HCT116 (cell line): ENCODE measurements at regions not wholly inside any gene's neighbourhood (a gene's known extent, or its start where the extent isn't known, plus 50 kb on each side); places are given as distances from the start of the nearest gene placed in this dataset.

Source experiments
- ATAC-seq: fragments of 200-7000 bp; cut with Tn5 transposase; 2 replicates; pipeline ENCODE4 v1.9.1; 2020; ENCODE audit warnings: mild to moderate bottlenecking, moderate library complexity
- BruUV-seq: library from RNA; stranded (reverse); fragments of 400-500 nt; replicated peaks from 2 replicates; lab custom pipeline; 2021; lab: Mats Ljungman, UMichigan
- CTCF ChIA-PET: fragments of 300-600 bp; sonication (Branson Sonifier 250); formaldehyde crosslinking; loops from one replicate; lab custom pipeline; 2021; ENCODE audit warnings: antibody characterized with exemption; lab: Charles Lee
- POLR2A ChIA-PET: fragments of 300-600, 350-600 bp; sonication (Branson Sonifier 250); formaldehyde crosslinking; loops from one replicate; lab custom pipeline; 2021; ENCODE audit warnings: antibody characterized with exemption; lab: Charles Lee
- RAD21 ChIA-PET, 2 experiments: fragments of 300-600 bp; sonication (Branson Sonifier 250); formaldehyde crosslinking; loops; one replicate each; lab custom pipeline; 2023; ENCODE audit warnings: low total read pairs in 2 of 2; ENCODE audit not compliant: uncharacterized antibody in 2 of 2, unreplicated experiment in 2 of 2, low non-redundant PET in 1 of 2; lab: Charles Lee
- DNase-seq: peaks from one replicate; pipeline ENCODE4 v3.0.0-alpha.2; 2010; ENCODE audit warnings: low read depth, low spot score
- H2AFZ ChIP-seq: fragments of 200-600 bp; shearing (Covaris generic), sonication (generic); 2 replicates; pipeline ENCODE4 v1.6.1; 2017; ENCODE audit warnings: low read depth, mixed run types, mixed read lengths, antibody characterized with exemption, low read length; ENCODE audit not compliant: poor library complexity, severe bottlenecking
- H3K27ac ChIP-seq: 2 replicates; pipeline ENCODE4 v1.5.1; 2012; ENCODE audit warnings: low read depth, low read length
- H3K27me3 ChIP-seq: fragments of 200-600 bp; sonication (generic); 2 replicates; pipeline ENCODE4 v1.6.1; 2016; ENCODE audit warnings: mixed run types, low read length, mixed read lengths; ENCODE audit not compliant: insufficient read depth
- H3K36me3 ChIP-seq, 2 experiments: fragments of 200-500 bp in 1 of 2; fragments of 200-600 bp in 1 of 2; sonication (Bioruptor generic) in 1 of 2; sonication (generic) in 1 of 2; 2 replicates each; pipeline versions ENCODE4 v1.5.1 to v1.6.1; 2014 to 2016; ENCODE audit warnings: low read length in 2 of 2, inconsistent platforms in 1 of 2, mixed read lengths in 1 of 2, mixed run types in 1 of 2; ENCODE audit not compliant: insufficient read depth in 2 of 2, control insufficient read depth in 1 of 2
- H3K4me1 ChIP-seq, 2 experiments: fragments of 200-600 bp in 1 of 2; sonication (generic) in 1 of 2; 2 replicates each; pipeline versions ENCODE4 v1.5.1 to v1.6.1; 2012 to 2017; ENCODE audit warnings: low read length in 2 of 2, inconsistent platforms in 1 of 2, mild to moderate bottlenecking in 1 of 2, mixed read lengths in 1 of 2, mixed run types in 1 of 2, moderate library complexity in 1 of 2; ENCODE audit not compliant: insufficient read depth in 2 of 2, control insufficient read depth in 1 of 2
- H3K4me2 ChIP-seq: fragments of 200-600 bp; sonication (generic); 2 replicates; pipeline ENCODE4 v1.6.1; 2017; ENCODE audit warnings: mixed run types, low read length, mixed read lengths
- H3K4me3 ChIP-seq, 2 experiments: fragments of 200-600 bp in 1 of 2; sonication (generic) in 1 of 2; replicated peaks in 1 of 2; 2 replicates each; pipeline ENCODE4 v1.5.1; 2011 to 2016; ENCODE audit warnings: low read length in 2 of 2, control low read depth in 1 of 2, low read depth in 1 of 2, mild to moderate bottlenecking in 1 of 2, mixed read lengths in 1 of 2, mixed run types in 1 of 2
- H3K79me2 ChIP-seq: fragments of 200-600 bp; sonication (generic); 2 replicates; pipeline ENCODE4 v1.6.1; 2017; ENCODE audit warnings: mild to moderate bottlenecking, mixed run types, low read length, moderate library complexity, mixed read lengths; ENCODE audit not compliant: insufficient read depth
- H3K9ac ChIP-seq: fragments of 200-600 bp; sonication (generic); 2 replicates; pipeline ENCODE4 v1.6.1; 2016; ENCODE audit warnings: low read length, mixed read lengths
- H3K9me2 ChIP-seq: fragments of 200-600 bp; sonication (generic), shearing (Covaris generic); 2 replicates; pipeline ENCODE4 v1.6.1; 2017; ENCODE audit warnings: mixed run types, mild to moderate bottlenecking, moderate library complexity; ENCODE audit not compliant: insufficient read depth
- H3K9me3 ChIP-seq, 2 experiments: fragments of 200-500 bp in 1 of 2; fragments of 200-600 bp in 1 of 2; sonication (Bioruptor generic) in 1 of 2; sonication (generic) in 1 of 2; 2 replicates each; pipeline ENCODE4 v1.6.1; 2014 to 2017; ENCODE audit warnings: low read length in 2 of 2, mixed read lengths in 2 of 2, inconsistent platforms in 1 of 2, low read depth in 1 of 2, mild to moderate bottlenecking in 1 of 2, mixed run types in 1 of 2, moderate library complexity in 1 of 2; ENCODE audit not compliant: control insufficient read depth in 1 of 2, insufficient read depth in 1 of 2
- H4K20me1 ChIP-seq: fragments of 200-600 bp; sonication (generic), shearing (Covaris generic); 2 replicates; pipeline ENCODE4 v1.6.1; 2017; ENCODE audit warnings: mixed run types, mild to moderate bottlenecking, moderate library complexity; ENCODE audit not compliant: insufficient read depth
- EGR1 ChIP-seq: IDR thresholded peaks from 2 replicates; pipeline ENCODE4 v1.6.1; 2012; ENCODE audit warnings: low read depth
- EZH2 ChIP-seq: fragments of 200-600 bp; sonication (generic); IDR thresholded peaks from 2 replicates; pipeline ENCODE4 v1.6.1; 2017; ENCODE audit warnings: antibody characterized with exemption, mixed run types
- EZH2phosphoT487 ChIP-seq: fragments of 200-600 bp; IDR thresholded peaks from 2 replicates; pipeline ENCODE4 v1.6.1; 2018; ENCODE audit warnings: antibody characterized with exemption, borderline replicate concordance
- FOSL1 ChIP-seq: IDR thresholded peaks from 2 replicates; pipeline ENCODE4 v1.6.1; 2012; ENCODE audit warnings: low read depth
- JUND ChIP-seq: IDR thresholded peaks from 2 replicates; pipeline ENCODE4 v1.6.1; 2012
- POLR2A ChIP-seq: IDR thresholded peaks from 2 replicates; pipeline ENCODE4 v1.7.0; 2011; ENCODE audit warnings: borderline replicate concordance; ENCODE audit not compliant: insufficient read depth, insufficient read length; ENCODE audit errors: extremely low read depth
- POLR2AphosphoS5 ChIP-seq: IDR thresholded peaks from 2 replicates; pipeline ENCODE4 v1.6.1; 2011; ENCODE audit warnings: mild to moderate bottlenecking, low read depth, low read length, moderate library complexity
- RAD21 ChIP-seq: IDR thresholded peaks from 2 replicates; pipeline ENCODE4 v1.6.1; 2012; ENCODE audit warnings: low read depth, mild to moderate bottlenecking
- SIN3A ChIP-seq: IDR thresholded peaks from 2 replicates; pipeline ENCODE4 v1.6.1; 2012; ENCODE audit warnings: low read depth
- SRF ChIP-seq: IDR thresholded peaks from 2 replicates; pipeline ENCODE4 v1.6.1; 2012; ENCODE audit warnings: low read depth
- TCF7L2 ChIP-seq: IDR thresholded peaks from 2 replicates; pipeline ENCODE4 v1.7.0; 2011; ENCODE audit warnings: borderline replicate concordance, inconsistent platforms; ENCODE audit not compliant: insufficient read depth, insufficient read length; ENCODE audit errors: extremely low read depth
- ZFX ChIP-seq: fragments of 450-650 bp; IDR thresholded peaks from 2 replicates; pipeline ENCODE4 v1.6.1; 2017
- ZNF274 ChIP-seq: fragments of 200-500 bp; sonication (Bioruptor generic); IDR thresholded peaks from 2 replicates; pipeline ENCODE4 v1.6.1; 2014; ENCODE audit warnings: mild to moderate bottlenecking, low read depth, low read length, inconsistent platforms
- intact Hi-C: fragments of 100-400 bp; cut with micrococcal nuclease; formaldehyde crosslinking; loops from 2 replicates; pipeline ENCODE4 v1.10.0; 2022
- TF ChIP-seq, protein P1 (sequence below): IDR thresholded peaks from 2 replicates; pipeline ENCODE4 v1.6.1; 2012; ENCODE audit warnings: low read depth
- TF ChIP-seq, protein P2 (sequence below): IDR thresholded peaks from 2 replicates; pipeline ENCODE4 v1.6.1; 2012

DNA sequence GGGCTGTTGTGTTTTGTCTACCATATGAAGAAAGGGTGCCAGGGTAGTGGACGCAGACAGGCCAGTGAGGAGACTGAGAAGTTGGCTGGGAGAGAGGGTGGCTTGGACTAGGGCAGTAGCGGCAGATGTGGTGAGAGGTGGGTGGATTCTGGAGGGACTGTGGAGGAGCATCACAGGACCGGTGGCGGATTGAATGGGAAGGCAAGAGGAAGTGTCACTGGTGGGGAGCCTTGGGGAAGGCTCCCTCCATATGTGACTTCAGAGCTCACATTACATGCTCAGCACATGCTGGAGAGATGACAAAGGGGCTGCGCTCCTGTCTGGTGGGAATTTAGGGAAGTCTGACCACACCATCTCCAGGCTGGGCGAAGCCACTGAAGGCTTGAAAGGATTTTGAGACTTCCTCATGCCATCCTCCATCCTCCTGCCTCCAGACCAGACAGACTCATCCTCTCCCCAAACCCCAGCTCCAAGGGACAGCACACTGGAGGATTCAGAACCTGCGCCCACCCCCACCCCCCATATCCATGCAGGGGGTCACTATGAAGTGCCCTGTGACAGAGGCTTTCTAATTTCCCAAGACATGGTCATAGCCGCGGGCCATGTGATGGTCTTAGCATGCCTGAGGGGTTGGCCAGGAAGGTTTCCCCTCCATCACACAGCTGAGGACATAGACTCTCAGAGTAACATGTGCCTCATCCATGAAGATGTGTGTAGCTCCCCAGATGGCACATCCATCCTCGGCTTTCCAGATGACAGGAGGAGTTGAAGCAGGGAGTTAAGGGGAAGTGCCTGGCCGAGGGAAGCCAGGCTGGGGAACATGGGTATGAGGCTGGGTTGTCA, 138.8 kb upstream of the WNT4 start (continued):
- no peak for TF ChIP-seq EGR1

DNA sequence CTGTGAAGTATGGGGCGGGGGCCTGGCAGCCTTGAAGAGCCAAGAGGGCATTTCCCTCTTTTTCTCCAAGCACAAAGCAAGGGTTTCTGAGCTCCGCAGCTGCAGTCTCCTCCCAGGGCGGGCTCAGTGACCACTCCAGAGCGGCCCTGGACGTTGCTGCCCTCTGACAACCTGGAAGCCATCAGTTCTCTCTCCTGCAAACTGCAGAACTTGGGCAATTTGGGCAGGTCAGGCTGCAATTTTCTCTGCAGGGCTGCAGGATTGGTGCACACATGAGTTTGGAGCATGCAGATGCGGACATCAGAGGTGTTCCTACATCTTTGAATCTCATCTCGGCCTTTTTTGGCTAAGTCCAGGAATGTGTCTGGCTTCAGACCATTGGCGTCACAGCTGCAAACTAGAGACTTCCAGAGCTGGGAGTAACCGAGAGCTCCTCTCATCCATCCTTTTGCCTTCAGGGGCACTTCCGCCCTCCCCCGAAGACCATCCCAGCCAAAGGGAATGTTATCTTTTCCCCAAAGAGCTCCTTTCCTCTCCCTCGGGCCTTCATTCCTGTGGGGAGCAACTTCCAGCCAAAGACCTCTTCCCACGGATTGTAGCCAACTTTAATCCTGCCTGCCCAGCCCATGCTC, 139.6 kb upstream of the WNT4 start:
- ATAC-seq (no peak), DNase-seq (no peak)
- POLR2A ChIA-PET: no interaction called here
- Histone ChIP-seq H3K9me2 (no peaks in the 10 kb centered on the region), H3K79me2 (no peaks in the 10 kb centered on the region), H3K9me3 (no peaks in the 10 kb centered on the region), H3K36me3 (no peaks in the 10 kb centered on the region), H4K20me1 (no peaks in the 10 kb centered on the region), H3K9ac (no peak overlapping the region), H3K27me3 (peaks cover 4% of the 10 kb centered on the region; the same call in 1 of the 2 replicates), H3K27ac (no peak overlapping the region), H3K4me2 (no peak overlapping the region), H3K4me1 (no peaks in the 10 kb centered on the region), H3K4me3 (no peak overlapping the region), H2AFZ (no peak overlapping the region)
- TF ChIP-seq EZH2: no peak
- BruUV-seq: no TSS peak
- RAD21 ChIA-PET: no interaction called here
- intact Hi-C loops: no loop called here
- CTCF ChIA-PET: no interaction called here

DNA sequence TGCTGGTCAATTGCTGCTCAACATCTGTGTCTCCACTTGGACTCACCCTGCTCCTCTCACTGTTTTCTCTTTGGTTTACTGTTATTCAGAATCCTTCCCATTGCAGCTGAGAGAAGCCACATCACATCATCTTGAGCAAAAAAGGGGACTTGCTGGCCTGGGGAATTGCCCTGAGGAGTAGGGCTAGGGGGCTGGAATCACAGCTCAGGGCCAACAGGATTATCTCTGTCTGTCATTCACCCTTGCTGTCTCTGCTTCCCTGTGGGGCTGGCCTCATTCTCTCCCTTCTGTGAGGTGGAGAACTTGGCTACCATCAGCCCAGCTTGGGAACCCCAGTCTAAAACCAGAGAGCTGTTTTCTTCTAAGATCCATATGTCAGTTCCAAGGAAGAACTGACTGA, 140.7 kb upstream of the WNT4 start:
- Histone ChIP-seq H3K9me2 (no peaks in the 10 kb centered on the region), H3K4me3 (no peak overlapping the region), H3K4me1 (peaks cover 0 to 1% of the 10 kb centered on the region in 2 experiments; a peak in 1 of 4 replicates), H4K20me1 (no peaks in the 10 kb centered on the region), H3K4me2 (no peak overlapping the region), H3K9ac (no peak overlapping the region), H3K9me3 (no peaks in the 10 kb centered on the region), H3K79me2 (no peaks in the 10 kb centered on the region), H3K36me3 (no peaks in the 10 kb centered on the region), H2AFZ (no peak overlapping the region), H3K27me3 (peaks cover 4% of the 10 kb centered on the region; the same call in 1 of the 2 replicates), H3K27ac (no peak overlapping the region)
- ATAC-seq (no peak), DNase-seq (no peak)
- POLR2A ChIA-PET: no interaction called here
- intact Hi-C loops: no loop called here
- CTCF ChIA-PET: no interaction called here
- RAD21 ChIA-PET: no interaction called here
- BruUV-seq: no TSS peak
- no peak for TF ChIP-seq SRF
- no peak for TF ChIP-seq EGR1
- no peak for TF ChIP-seq EZH2
- TF ChIP-seq POLR2AphosphoS5: no peak
- TF ChIP-seq RAD21: no peak
- TF ChIP-seq TCF7L2: no peak
- TF ChIP-seq JUND: no peak
- no peak for TF ChIP-seq SIN3A
- TF ChIP-seq POLR2A: no peak
- TF ChIP-seq, protein P1, sequence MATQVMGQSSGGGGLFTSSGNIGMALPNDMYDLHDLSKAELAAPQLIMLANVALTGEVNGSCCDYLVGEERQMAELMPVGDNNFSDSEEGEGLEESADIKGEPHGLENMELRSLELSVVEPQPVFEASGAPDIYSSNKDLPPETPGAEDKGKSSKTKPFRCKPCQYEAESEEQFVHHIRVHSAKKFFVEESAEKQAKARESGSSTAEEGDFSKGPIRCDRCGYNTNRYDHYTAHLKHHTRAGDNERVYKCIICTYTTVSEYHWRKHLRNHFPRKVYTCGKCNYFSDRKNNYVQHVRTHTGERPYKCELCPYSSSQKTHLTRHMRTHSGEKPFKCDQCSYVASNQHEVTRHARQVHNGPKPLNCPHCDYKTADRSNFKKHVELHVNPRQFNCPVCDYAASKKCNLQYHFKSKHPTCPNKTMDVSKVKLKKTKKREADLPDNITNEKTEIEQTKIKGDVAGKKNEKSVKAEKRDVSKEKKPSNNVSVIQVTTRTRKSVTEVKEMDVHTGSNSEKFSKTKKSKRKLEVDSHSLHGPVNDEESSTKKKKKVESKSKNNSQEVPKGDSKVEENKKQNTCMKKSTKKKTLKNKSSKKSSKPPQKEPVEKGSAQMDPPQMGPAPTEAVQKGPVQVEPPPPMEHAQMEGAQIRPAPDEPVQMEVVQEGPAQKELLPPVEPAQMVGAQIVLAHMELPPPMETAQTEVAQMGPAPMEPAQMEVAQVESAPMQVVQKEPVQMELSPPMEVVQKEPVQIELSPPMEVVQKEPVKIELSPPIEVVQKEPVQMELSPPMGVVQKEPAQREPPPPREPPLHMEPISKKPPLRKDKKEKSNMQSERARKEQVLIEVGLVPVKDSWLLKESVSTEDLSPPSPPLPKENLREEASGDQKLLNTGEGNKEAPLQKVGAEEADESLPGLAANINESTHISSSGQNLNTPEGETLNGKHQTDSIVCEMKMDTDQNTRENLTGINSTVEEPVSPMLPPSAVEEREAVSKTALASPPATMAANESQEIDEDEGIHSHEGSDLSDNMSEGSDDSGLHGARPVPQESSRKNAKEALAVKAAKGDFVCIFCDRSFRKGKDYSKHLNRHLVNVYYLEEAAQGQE: no peak
- no peak for TF ChIP-seq ZNF274
- TF ChIP-seq, protein P2, sequence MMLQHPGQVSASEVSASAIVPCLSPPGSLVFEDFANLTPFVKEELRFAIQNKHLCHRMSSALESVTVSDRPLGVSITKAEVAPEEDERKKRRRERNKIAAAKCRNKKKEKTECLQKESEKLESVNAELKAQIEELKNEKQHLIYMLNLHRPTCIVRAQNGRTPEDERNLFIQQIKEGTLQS: no peak
- no peak for TF ChIP-seq EZH2phosphoT487
- TF ChIP-seq FOSL1: no peak
- no peak for TF ChIP-seq ZFX
